ENCODE measurements at regions not wholly inside any gene's neighbourhood (a gene's known extent, or its start where the extent isn't known, plus 50 kb on each side); places are given as distances from the start of the nearest gene placed in this dataset.

- H4K20me1 ChIP-seq (ENCODE audit: insufficient read depth) = no peaks in the 10 kb centered on the region
- 68 to 71% methylated on average over 9 of the region's 9 CpGs for WGBS, 2 experiments (ENCODE audit: low coverage in 1 of 2, low lambda C conversion rate in 2 of 2, missing lambda C conversion rate in 2 of 2)
- no peaks in the 10 kb centered on the region for H3K79me2 ChIP-seq (ENCODE audit: insufficient read depth)
- DNase-seq = no peak
- H3K9ac ChIP-seq = no peak overlapping the region
- no peak overlapping the region for H2AFZ ChIP-seq
- in situ Hi-C loops (cut with MboI) = no loop called here
- TF ChIP-seq EZH2 (IDR thresholded peaks at IDR 0.05; ENCODE audit: insufficient read depth, poor library complexity, severe bottlenecking) (no peak), EZH2phosphoT487 (IDR thresholded peaks at IDR 0.05; ENCODE audit: insufficient read depth, low read depth) (no peak)
- no peaks in the 10 kb centered on the region for H3F3A ChIP-seq (ENCODE audit: insufficient read depth)
- no peaks in the 10 kb centered on the region for H3K9me3 ChIP-seq (ENCODE audit: low read depth)
- H3K27ac ChIP-seq = no peak overlapping the region
- H3K4me2 ChIP-seq (ENCODE audit: unreplicated experiment) = no peak overlapping the region
- no peak overlapping the region for H3K4me3 ChIP-seq
- peaks cover 6% of the 10 kb centered on the region for H3K4me1 ChIP-seq (ENCODE audit: insufficient read depth)
- no peaks in the 10 kb centered on the region for H3K27me3 ChIP-seq (replicated peaks; ENCODE audit: insufficient read depth)
- no peaks in the 10 kb centered on the region for H3K36me3 ChIP-seq (ENCODE audit: low read depth)
- H3K9me2 ChIP-seq (ENCODE audit: insufficient read depth) = no peaks in the 10 kb centered on the region
Measured at GRCh38 chr9:129272348-129273025, 94.4 kb upstream of the IER5L start.

- H4K20me1 ChIP-seq (ENCODE audit: insufficient read depth) = no peaks in the 10 kb centered on the region
- peak overlapping the region; percentile 47 for H2AFZ ChIP-seq
- DNase-seq = peak; percentile 75
- H3F3A ChIP-seq (ENCODE audit: insufficient read depth) = no peaks in the 10 kb centered on the region
- no peaks in the 10 kb centered on the region for H3K9me2 ChIP-seq (ENCODE audit: insufficient read depth)
- no peaks in the 10 kb centered on the region for H3K36me3 ChIP-seq (ENCODE audit: low read depth)
- H3K4me1 ChIP-seq (ENCODE audit: insufficient read depth) = peaks cover 6% of the 10 kb centered on the region
- TF ChIP-seq EZH2 (IDR thresholded peaks at IDR 0.05; ENCODE audit: insufficient read depth, poor library complexity, severe bottlenecking) (no peak), EZH2phosphoT487 (IDR thresholded peaks at IDR 0.05; ENCODE audit: insufficient read depth, low read depth) (no peak)
- no peak overlapping the region for H3K4me3 ChIP-seq
- no peaks in the 10 kb centered on the region for H3K27me3 ChIP-seq (replicated peaks; ENCODE audit: insufficient read depth)
- 47% methylated on average over 11 of the region's 11 CpGs for WGBS, 2 experiments (ENCODE audit: low coverage in 1 of 2, low lambda C conversion rate in 2 of 2, missing lambda C conversion rate in 2 of 2)
- no peaks in the 10 kb centered on the region for H3K9me3 ChIP-seq (ENCODE audit: low read depth)
- H3K4me2 ChIP-seq (ENCODE audit: unreplicated experiment) = peak overlapping the region; percentile 54
- no peaks in the 10 kb centered on the region for H3K79me2 ChIP-seq (ENCODE audit: insufficient read depth)
- H3K27ac ChIP-seq = peak overlapping the region; percentile 32
- H3K9ac ChIP-seq = peak overlapping the region; percentile 15; the same call in 1 of the 2 replicates
- in situ Hi-C loops (cut with MboI) = no loop called here
Measured at GRCh38 chr9:129270903-129271431, 92.9 kb upstream of the IER5L start.

- no peaks in the 10 kb centered on the region for H3F3A ChIP-seq (ENCODE audit: insufficient read depth)
- no peak overlapping the region for H2AFZ ChIP-seq
- no peaks in the 10 kb centered on the region for H3K79me2 ChIP-seq (ENCODE audit: insufficient read depth)
- H3K9ac ChIP-seq = no peak overlapping the region
- no peak overlapping the region for H3K4me2 ChIP-seq (ENCODE audit: unreplicated experiment)
- H3K9me3 ChIP-seq (ENCODE audit: low read depth) = no peaks in the 10 kb centered on the region
- no peak overlapping the region for H3K27ac ChIP-seq
- no peak overlapping the region for H3K4me3 ChIP-seq
- DNase-seq = no peak
- TF ChIP-seq EZH2 (IDR thresholded peaks at IDR 0.05; ENCODE audit: insufficient read depth, poor library complexity, severe bottlenecking) (no peak), EZH2phosphoT487 (IDR thresholded peaks at IDR 0.05; ENCODE audit: insufficient read depth, low read depth) (no peak)
- no peaks in the 10 kb centered on the region for H4K20me1 ChIP-seq (ENCODE audit: insufficient read depth)
- in situ Hi-C loops (cut with MboI) = no loop called here
- no peaks in the 10 kb centered on the region for H3K36me3 ChIP-seq (ENCODE audit: low read depth)
- H3K4me1 ChIP-seq (ENCODE audit: insufficient read depth) = peaks cover 6% of the 10 kb centered on the region
- 87 to 88% methylated on average over 10 of the region's 10 CpGs for WGBS, 2 experiments (ENCODE audit: low coverage in 1 of 2, low lambda C conversion rate in 2 of 2, missing lambda C conversion rate in 2 of 2)
- no peaks in the 10 kb centered on the region for H3K9me2 ChIP-seq (ENCODE audit: insufficient read depth)
- no peaks in the 10 kb centered on the region for H3K27me3 ChIP-seq (replicated peaks; ENCODE audit: insufficient read depth)
Measured at GRCh38 chr9:129270205-129270604, 92.1 kb upstream of the IER5L start.

- no peak for TF ChIP-seq EZH2 (IDR thresholded peaks at IDR 0.05; ENCODE audit: insufficient read depth, poor library complexity, severe bottlenecking)
- Histone ChIP-seq H2AFZ (no peak overlapping the region), H3F3A (ENCODE audit: insufficient read depth) (no peaks in the 10 kb centered on the region), H3K27me3 (replicated peaks; ENCODE audit: insufficient read depth) (no peaks in the 10 kb centered on the region), H3K27ac (no peak overlapping the region), H3K9me3 (ENCODE audit: low read depth) (no peaks in the 10 kb centered on the region), H3K9me2 (ENCODE audit: insufficient read depth) (no peaks in the 10 kb centered on the region), H3K4me2 (ENCODE audit: unreplicated experiment) (no peak overlapping the region), H3K9ac (no peak overlapping the region), H4K20me1 (ENCODE audit: insufficient read depth) (no peaks in the 10 kb centered on the region), H3K4me3 (no peak overlapping the region), H3K4me1 (ENCODE audit: insufficient read depth) (peaks cover 6% of the 10 kb centered on the region), H3K79me2 (ENCODE audit: insufficient read depth) (no peaks in the 10 kb centered on the region), H3K36me3 (ENCODE audit: low read depth) (no peaks in the 10 kb centered on the region)
- 63 to 71% methylated on average over 10 of the region's 10 CpGs for WGBS, 2 experiments (ENCODE audit: low coverage in 1 of 2, low lambda C conversion rate in 2 of 2, missing lambda C conversion rate in 2 of 2)
- in situ Hi-C loops (cut with MboI) = no loop called here
- no peak for DNase-seq
Measured at GRCh38 chr9:129267141-129267540, 89.1 kb upstream of the IER5L start.

Measured in GM23248 (cell line).